ENCODE measurements at regions not wholly inside any gene's neighbourhood (a gene's known extent, or its start where the extent isn't known, plus 50 kb on each side); places are given as distances from the start of the nearest gene placed in this dataset.

DNA sequence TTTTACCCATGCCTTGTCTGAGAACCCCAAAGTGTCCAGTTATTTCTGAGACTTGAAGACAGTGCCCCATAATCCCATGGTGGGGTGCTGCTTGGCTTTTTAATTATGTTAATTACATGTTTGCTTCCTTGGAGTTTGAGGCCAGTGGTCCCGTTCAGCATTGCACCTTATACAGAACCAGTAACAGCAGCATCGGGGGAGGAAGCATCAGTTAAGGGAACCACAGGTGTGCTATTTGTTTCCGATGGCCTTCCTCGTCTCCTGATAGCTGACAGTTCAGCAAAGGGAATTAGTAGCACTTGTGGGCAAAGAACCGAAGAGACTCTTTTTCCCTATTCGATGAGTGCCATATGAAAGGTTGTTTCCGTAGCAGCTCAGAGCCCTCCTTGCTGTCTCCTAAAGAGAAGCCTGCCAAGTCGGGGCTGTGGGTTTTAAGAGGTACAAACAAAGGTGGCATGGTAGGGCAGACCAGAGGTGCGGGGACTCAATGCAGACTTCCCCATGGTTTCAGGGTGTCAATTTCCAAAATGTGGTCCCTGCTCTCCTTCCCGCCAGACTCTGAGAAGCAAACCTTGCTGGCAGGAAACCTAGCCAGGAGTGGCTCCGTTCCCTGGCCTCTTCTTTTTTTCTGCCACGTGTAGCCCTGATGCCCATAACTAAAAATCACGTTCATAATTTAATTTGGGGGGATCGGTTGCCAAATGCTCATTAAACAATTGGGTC, 225.2 kb upstream of the TSHZ3 start:
- DNase-seq (ENCODE audit: extremely low spot score): no peak
- WGBS: 85% methylated on average over 14 of the region's 14 CpGs
- H3K4me1 ChIP-seq (ENCODE audit: insufficient read depth): no peaks in the 10 kb centered on the region
- no peak overlapping the region for H3K27ac ChIP-seq (ENCODE audit: low read depth)
- H3K36me3 ChIP-seq (ENCODE audit: insufficient read depth): no peaks in the 10 kb centered on the region
- no peak overlapping the region for H3K4me3 ChIP-seq (ENCODE audit: low read depth, low read length)

DNA sequence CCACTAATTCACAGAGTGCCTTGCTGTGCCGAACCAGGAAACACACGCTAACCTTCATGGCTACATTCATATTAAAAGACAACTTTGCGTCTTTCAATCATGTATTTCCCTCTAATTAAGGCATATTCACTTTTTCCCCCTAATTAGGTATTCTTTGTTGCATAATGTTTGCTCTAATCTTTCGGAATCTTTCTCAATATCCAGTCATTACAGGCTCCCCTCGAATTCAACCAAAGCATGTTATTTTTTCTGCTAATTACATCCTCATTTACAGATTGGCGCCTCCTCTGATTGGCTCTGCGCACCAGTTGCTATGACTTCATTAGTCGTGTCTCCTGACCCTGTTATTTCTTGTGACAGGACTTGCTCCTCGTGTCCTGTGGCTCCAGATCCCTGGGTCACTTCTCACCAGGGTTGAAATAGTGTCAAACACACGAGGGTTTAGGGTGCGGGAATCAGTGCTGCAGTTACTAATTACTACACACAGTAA, 226.7 kb upstream of the TSHZ3 start:
- no peak for DNase-seq (ENCODE audit: extremely low spot score)
- Histone ChIP-seq H3K27ac (ENCODE audit: low read depth) (no peak overlapping the region), H3K4me1 (ENCODE audit: insufficient read depth) (no peaks in the 10 kb centered on the region), H3K4me3 (ENCODE audit: low read depth, low read length) (no peak overlapping the region), H3K36me3 (ENCODE audit: insufficient read depth) (no peaks in the 10 kb centered on the region)
- 88% methylated on average over 11 of the region's 11 CpGs for WGBS

DNA sequence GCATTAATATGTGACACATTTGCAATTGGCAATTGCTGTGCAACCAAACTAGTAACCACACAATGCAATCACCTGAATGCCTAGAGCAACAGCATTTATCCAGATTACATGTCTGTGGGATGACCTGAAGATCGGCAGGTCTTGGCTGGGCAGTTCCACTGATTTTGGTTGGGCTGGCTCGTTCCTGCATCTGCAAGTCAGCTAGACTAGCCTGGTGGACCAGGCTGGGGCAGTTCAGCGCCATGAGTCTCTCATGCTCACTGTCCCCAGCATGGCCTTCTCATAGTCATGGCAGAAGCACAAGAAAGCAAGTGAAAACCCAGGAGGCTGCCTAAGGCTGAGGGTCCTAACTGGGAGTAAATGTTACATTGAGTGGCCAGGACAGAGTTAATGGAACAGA, 229.1 kb upstream of the TSHZ3 start:
- no peak overlapping the region for H3K4me3 ChIP-seq (ENCODE audit: low read depth, low read length)
- DNase-seq (ENCODE audit: extremely low spot score): no peak
- no peak overlapping the region for H3K27ac ChIP-seq (ENCODE audit: low read depth)
- WGBS: 95% methylated on average over 3 of the region's 3 CpGs
- no peaks in the 10 kb centered on the region for H3K36me3 ChIP-seq (ENCODE audit: insufficient read depth)
- no peaks in the 10 kb centered on the region for H3K4me1 ChIP-seq (ENCODE audit: insufficient read depth)

GRCh38 chr19:31583148-31583547, 233.9 kb upstream of the TSHZ3 start:
- no peak for DNase-seq (ENCODE audit: extremely low spot score)
- Histone ChIP-seq H3K4me1 (ENCODE audit: insufficient read depth) (no peaks in the 10 kb centered on the region), H3K4me3 (ENCODE audit: low read depth, low read length) (no peak overlapping the region), H3K36me3 (ENCODE audit: insufficient read depth) (no peaks in the 10 kb centered on the region), H3K27ac (ENCODE audit: low read depth) (no peak overlapping the region)
- 52% methylated on average over 1 of the region's 1 CpG for WGBS

GRCh38 chr19:31586282-31586681, 237.0 kb upstream of the TSHZ3 start:
- Histone ChIP-seq H3K36me3 (ENCODE audit: insufficient read depth) (no peaks in the 10 kb centered on the region), H3K27ac (ENCODE audit: low read depth) (no peak overlapping the region), H3K4me1 (ENCODE audit: insufficient read depth) (no peaks in the 10 kb centered on the region), H3K4me3 (ENCODE audit: low read depth, low read length) (no peak overlapping the region)
- WGBS: 56% methylated on average over 3 of the region's 3 CpGs
- no peak for DNase-seq (ENCODE audit: extremely low spot score)

- WGBS: 65% methylated on average over 7 of the region's 7 CpGs
- H3K4me3 ChIP-seq (ENCODE audit: low read depth, low read length): no peak overlapping the region
- H3K27ac ChIP-seq (ENCODE audit: low read depth): no peak overlapping the region
- DNase-seq (ENCODE audit: extremely low spot score): no peak
- H3K36me3 ChIP-seq (ENCODE audit: insufficient read depth): no peaks in the 10 kb centered on the region
- H3K4me1 ChIP-seq (ENCODE audit: insufficient read depth): no peaks in the 10 kb centered on the region
Measured at GRCh38 chr19:31589109-31589508, 239.9 kb upstream of the TSHZ3 start.

DNA sequence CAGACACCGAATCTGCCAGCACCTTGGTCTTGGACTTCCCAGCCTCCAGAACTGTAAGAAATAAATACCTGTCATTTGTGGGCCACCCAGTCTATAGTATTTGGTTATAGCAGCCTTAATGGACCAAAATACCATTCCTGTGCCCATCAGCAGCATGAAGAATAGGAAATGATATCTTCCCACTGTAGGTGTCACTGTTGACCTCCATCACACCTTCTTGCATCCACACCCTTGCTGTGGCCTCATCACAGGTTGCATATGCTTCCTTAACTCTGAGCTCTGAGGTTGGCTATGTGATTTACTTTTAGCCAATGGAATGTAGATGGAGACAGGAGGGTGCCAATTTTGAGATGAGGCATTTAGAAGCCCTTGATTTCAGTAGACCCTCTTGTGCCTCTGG, 242.0 kb upstream of the TSHZ3 start:
- Histone ChIP-seq H3K4me1 (ENCODE audit: insufficient read depth) (no peaks in the 10 kb centered on the region), H3K36me3 (ENCODE audit: insufficient read depth) (no peaks in the 10 kb centered on the region), H3K4me3 (ENCODE audit: low read depth, low read length) (no peak overlapping the region), H3K27ac (ENCODE audit: low read depth) (no peak overlapping the region)
- 93% methylated on average over 1 of the region's 1 CpG for WGBS
- DNase-seq (ENCODE audit: extremely low spot score): no peak

- Histone ChIP-seq H3K4me3 (ENCODE audit: low read depth, low read length) (no peak overlapping the region), H3K27ac (ENCODE audit: low read depth) (no peak overlapping the region), H3K36me3 (ENCODE audit: insufficient read depth) (no peaks in the 10 kb centered on the region), H3K4me1 (ENCODE audit: insufficient read depth) (no peaks in the 10 kb centered on the region)
- no peak for DNase-seq (ENCODE audit: extremely low spot score)
- WGBS: 96% methylated on average over 14 of the region's 14 CpGs
Measured at GRCh38 chr19:31592456-31592855, 243.2 kb upstream of the TSHZ3 start.

GRCh38 chr19:31594701-31595100, 245.5 kb upstream of the TSHZ3 start:
- Histone ChIP-seq H3K4me3 (ENCODE audit: low read depth, low read length) (no peak overlapping the region), H3K4me1 (ENCODE audit: insufficient read depth) (no peaks in the 10 kb centered on the region), H3K27ac (ENCODE audit: low read depth) (no peak overlapping the region), H3K36me3 (ENCODE audit: insufficient read depth) (no peaks in the 10 kb centered on the region)
- WGBS: 47% methylated on average over 6 of the region's 6 CpGs
- no peak for DNase-seq (ENCODE audit: extremely low spot score)

GRCh38 chr19:31595521-31595920, 246.3 kb upstream of the TSHZ3 start:
- 90% methylated on average over 4 of the region's 4 CpGs for WGBS

GRCh38 chr19:31596751-31597150, 247.5 kb upstream of the TSHZ3 start:
- H3K4me1 ChIP-seq (ENCODE audit: insufficient read depth): no peaks in the 10 kb centered on the region
- H3K4me3 ChIP-seq (ENCODE audit: low read depth, low read length): no peak overlapping the region
- DNase-seq (ENCODE audit: extremely low spot score): no peak
- H3K27ac ChIP-seq (ENCODE audit: low read depth): no peak overlapping the region
- 97% methylated on average over 8 of the region's 8 CpGs for WGBS
- no peaks in the 10 kb centered on the region for H3K36me3 ChIP-seq (ENCODE audit: insufficient read depth)

More at GRCh38 chr19:31595521-31595920, 246.3 kb upstream of the TSHZ3 start:
- no peak for DNase-seq (ENCODE audit: extremely low spot score)
- no peak overlapping the region for H3K4me3 ChIP-seq (ENCODE audit: low read depth, low read length)
- H3K4me1 ChIP-seq (ENCODE audit: insufficient read depth): no peaks in the 10 kb centered on the region
- no peak overlapping the region for H3K27ac ChIP-seq (ENCODE audit: low read depth)
- no peaks in the 10 kb centered on the region for H3K36me3 ChIP-seq (ENCODE audit: insufficient read depth)

DNA sequence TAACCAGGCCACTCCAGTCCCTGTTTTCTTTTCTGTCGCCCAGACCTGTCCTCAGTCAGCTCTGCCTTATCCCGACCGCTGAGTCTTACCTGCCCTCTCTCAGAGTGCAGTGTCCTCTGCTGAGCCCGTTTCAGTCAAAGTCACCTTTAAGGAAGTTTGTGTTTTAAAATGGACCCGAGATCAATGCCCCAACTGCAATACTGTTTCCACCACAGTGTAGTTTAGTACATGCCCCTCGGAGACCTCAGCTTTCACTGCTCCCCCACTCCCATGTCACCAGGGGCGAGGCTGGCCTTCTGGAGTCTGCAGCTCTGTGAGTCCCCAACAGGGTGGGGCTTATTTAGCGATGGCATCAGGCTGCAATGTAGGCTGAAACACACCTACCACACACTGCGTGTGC, 248.4 kb upstream of the TSHZ3 start:
- H3K36me3 ChIP-seq (ENCODE audit: insufficient read depth): no peaks in the 10 kb centered on the region
- 94% methylated on average over 9 of the region's 9 CpGs for WGBS

DNA sequence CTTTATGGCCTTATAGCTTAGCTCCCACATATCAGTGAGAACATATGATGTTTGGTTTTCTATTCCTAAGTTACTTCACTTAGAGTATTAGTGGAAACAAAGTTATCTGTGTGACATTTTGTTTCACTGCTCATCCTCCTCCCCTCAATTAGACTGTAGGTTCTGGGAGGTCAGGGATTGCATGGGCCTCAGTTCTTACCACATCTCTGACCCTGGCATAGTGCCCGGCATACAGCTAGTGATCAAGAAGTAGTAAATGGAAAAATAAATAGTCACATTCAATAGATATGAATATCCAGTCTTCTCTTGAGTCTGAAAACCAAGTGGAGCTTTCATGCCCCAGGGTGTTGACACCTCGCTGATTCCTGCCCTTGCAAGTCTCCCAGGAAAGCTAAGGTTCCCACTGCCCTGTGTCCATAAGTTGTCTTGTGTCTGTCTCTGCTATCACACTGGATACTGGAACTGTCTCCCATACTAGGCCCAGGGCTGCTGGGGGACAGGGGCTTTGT, 249.5 kb upstream of the TSHZ3 start:
- no peaks in the 10 kb centered on the region for H3K36me3 ChIP-seq (ENCODE audit: insufficient read depth)
- 90% methylated on average over 2 of the region's 2 CpGs for WGBS
- H3K4me3 ChIP-seq (ENCODE audit: low read depth, low read length): no peak overlapping the region
- DNase-seq (ENCODE audit: extremely low spot score): no peak
- no peak overlapping the region for H3K27ac ChIP-seq (ENCODE audit: low read depth)
- H3K4me1 ChIP-seq (ENCODE audit: insufficient read depth): no peaks in the 10 kb centered on the region

More for the DNA sequence above, 248.4 kb upstream of the TSHZ3 start:
- H3K4me1 ChIP-seq (ENCODE audit: insufficient read depth): no peaks in the 10 kb centered on the region
- no peak for DNase-seq (ENCODE audit: extremely low spot score)
- no peak overlapping the region for H3K27ac ChIP-seq (ENCODE audit: low read depth)
- H3K4me3 ChIP-seq (ENCODE audit: low read depth, low read length): no peak overlapping the region

GRCh38 chr19:31600731-31601295, 251.6 kb upstream of the TSHZ3 start:
- H3K4me1 ChIP-seq (ENCODE audit: insufficient read depth): no peaks in the 10 kb centered on the region
- DNase-seq (ENCODE audit: extremely low spot score): no peak
- H3K27ac ChIP-seq (ENCODE audit: low read depth): no peak overlapping the region
- no peak overlapping the region for H3K4me3 ChIP-seq (ENCODE audit: low read depth, low read length)
- no peaks in the 10 kb centered on the region for H3K36me3 ChIP-seq (ENCODE audit: insufficient read depth)
- 84% methylated on average over 11 of the region's 11 CpGs for WGBS

Measured in urinary bladder (tissue), 3 donors.